CD14-positive monocyte (primary cell): ENCODE measurements at regions not wholly inside any gene's neighbourhood (a gene's known extent, or its start where the extent isn't known, plus 50 kb on each side); places are given as distances from the start of the nearest gene placed in this dataset.

Experiments
- DNase-seq, 3 donors: peaks; one replicate each; pipeline ENCODE4 v3.0.0-alpha.2; 2011 to 2022
- H2AFZ ChIP-seq: 2 replicates; pipeline ENCODE4 v1.6.0; 2012; ENCODE audit warnings: mild to moderate bottlenecking, low read depth, low read length, inconsistent platforms; ENCODE audit not compliant: insufficient read depth, poor library complexity, severe bottlenecking
- H3K27ac ChIP-seq, 2 donors: 1 replicate in 1 of 2; 2 replicates in 1 of 2; pipeline ENCODE4 v1.5.1; 2012 to 2013; ENCODE audit warnings: low read length in 2 of 2, control low read depth in 1 of 2, inconsistent platforms in 1 of 2, low read depth in 1 of 2, mild to moderate bottlenecking in 1 of 2
- H3K27me3 ChIP-seq, 2 donors: one replicate each; pipeline versions ENCODE4 v1.6.0 to v1.6.1; 2011 to 2013; ENCODE audit warnings: low read length in 2 of 2; ENCODE audit not compliant: control insufficient read depth in 2 of 2, insufficient read depth in 2 of 2
- H3K36me3 ChIP-seq, 2 donors: replicated peaks in 1 of 2; 1 replicate in 1 of 2; 2 replicates in 1 of 2; pipeline versions ENCODE4 v1.5.1 to v1.6.1; 2012 to 2013; ENCODE audit warnings: low read length in 2 of 2, control low read depth in 1 of 2, inconsistent platforms in 1 of 2, mild to moderate bottlenecking in 1 of 2; ENCODE audit not compliant: insufficient read depth in 2 of 2, control insufficient read depth in 1 of 2
- H3K4me1 ChIP-seq, 2 donors: 1 replicate in 1 of 2; 2 replicates in 1 of 2; pipeline versions ENCODE4 v1.5.1 to v1.6.1; 2012 to 2013; ENCODE audit warnings: low read length in 2 of 2, control low read depth in 1 of 2, inconsistent platforms in 1 of 2, mild to moderate bottlenecking in 1 of 2, moderate library complexity in 1 of 2; ENCODE audit not compliant: insufficient read depth in 2 of 2, control insufficient read depth in 1 of 2
- H3K4me2 ChIP-seq: replicated peaks from 2 replicates; pipeline ENCODE3; 2012; ENCODE audit warnings: low read length, moderate library complexity, mild to moderate bottlenecking; ENCODE audit not compliant: poor library complexity, severe bottlenecking; ENCODE audit errors: extremely low read depth
- H3K4me3 ChIP-seq, 3 experiments: fragments of 200-600 bp in 1 of 3; sonication (generic) in 1 of 3; replicated peaks in 1 of 3; 1 replicate in 2 of 3; 2 replicates in 1 of 3; pipeline ENCODE4 v1.5.1; 2011 to 2013; ENCODE audit warnings: low read length in 3 of 3, mild to moderate bottlenecking in 3 of 3, control low read depth in 2 of 3, low read depth in 2 of 3, inconsistent platforms in 1 of 3, moderate library complexity in 1 of 3
- H3K79me2 ChIP-seq: 2 replicates; pipeline ENCODE4 v1.6.0; 2012; ENCODE audit warnings: mild to moderate bottlenecking, control low read depth, inconsistent platforms, low read length, moderate library complexity; ENCODE audit not compliant: insufficient read depth
- H3K9ac ChIP-seq: 2 replicates; pipeline ENCODE4 v1.6.0; 2017; ENCODE audit warnings: low read length, mild to moderate bottlenecking; ENCODE audit not compliant: insufficient read depth, poor library complexity, severe bottlenecking
- H3K9me3 ChIP-seq, 2 donors: replicated peaks in 1 of 2; 1 replicate in 1 of 2; 2 replicates in 1 of 2; pipeline versions ENCODE4 v1.5.1 to v1.6.1; 2012 to 2013; ENCODE audit warnings: low read length in 2 of 2, control low read depth in 1 of 2; ENCODE audit not compliant: control insufficient read depth in 1 of 2, insufficient read depth in 1 of 2
- H4K20me1 ChIP-seq: 2 replicates; pipeline ENCODE4 v1.6.0; 2012; ENCODE audit warnings: mild to moderate bottlenecking, low read length, control low read depth, moderate library complexity; ENCODE audit not compliant: insufficient read depth
- H3K27ac Mint-ChIP-seq, 7 donors: one replicate each; pipeline ENCODE4 v1.8.0; 2020; ENCODE audit warnings: mild to moderate bottlenecking in 7 of 7, mixed read lengths in 7 of 7, moderate library complexity in 6 of 7, inconsistent platforms in 2 of 7
- H3K27me3 Mint-ChIP-seq, 3 donors: one replicate each; pipeline ENCODE4 v1.8.0; 2021 to 2022; ENCODE audit warnings: low read depth in 3 of 3, mild to moderate bottlenecking in 3 of 3, mixed read lengths in 3 of 3, moderate library complexity in 3 of 3, inconsistent platforms in 1 of 3
- H3K36me3 Mint-ChIP-seq, 2 donors: one replicate each; pipeline ENCODE4 v1.8.0; 2020; ENCODE audit warnings: mixed read lengths in 2 of 2, inconsistent platforms in 1 of 2, mild to moderate bottlenecking in 1 of 2
- H3K4me1 Mint-ChIP-seq: one replicate; pipeline ENCODE4 v1.8.0; 2020; ENCODE audit warnings: mild to moderate bottlenecking, mixed read lengths
- H3K4me3 Mint-ChIP-seq, 2 donors: one replicate each; pipeline ENCODE4 v1.8.0; 2020; ENCODE audit warnings: mild to moderate bottlenecking in 2 of 2, mixed read lengths in 2 of 2, moderate library complexity in 1 of 2
- H3K9me3 Mint-ChIP-seq, 7 donors: one replicate each; pipeline ENCODE4 v1.8.0; 2020 to 2022; ENCODE audit warnings: mixed read lengths in 7 of 7, mild to moderate bottlenecking in 6 of 7, moderate library complexity in 6 of 7, inconsistent platforms in 2 of 7
- CTCF ChIP-seq: fragments of 200-600 bp; IDR thresholded peaks from one replicate; pipeline ENCODE4 v1.8.0; 2022; ENCODE audit warnings: antibody characterized with exemption, mild to moderate bottlenecking
- WGBS: methylation state at CpG from one replicate; pipeline ENCODE4 v1.1.5; 2013; ENCODE audit warnings: missing lambda C conversion rate; ENCODE audit not compliant: insufficient coverage; 5-methylcytosine and 5-hydroxymethylcytosine counted together
- intact Hi-C, 2 donors: fragments of 100-400 bp; cut with micrococcal nuclease; formaldehyde crosslinking; loops; one replicate each; pipeline versions ENCODE4 v1.15.0 to v1.15.1; 2023

GRCh38 chr13:100753376-100753775 is 78.8 kb upstream of the TMTC4 start:
- Histone ChIP-seq H3K9ac (no peak overlapping the region), H3K36me3 (no peaks in the 10 kb centered on the region), H3K4me3 (no peak overlapping the region), H4K20me1 (no peaks in the 10 kb centered on the region), H3K4me2 (no peak overlapping the region), H3K27me3 (no peaks in the 10 kb centered on the region), H3K4me1 (no peaks in the 10 kb centered on the region), H3K9me3 (no peaks in the 10 kb centered on the region), H3K27ac (no peak overlapping the region), H3K79me2 (no peaks in the 10 kb centered on the region), H2AFZ (no peak overlapping the region)
- WGBS: 74% methylated on average over 3 of the region's 4 CpGs
- intact Hi-C loops: no loop called here
- no peak overlapping the region for H3K4me3 Mint-ChIP-seq
- H3K27ac Mint-ChIP-seq: no peak overlapping the region
- peaks cover 0 to 3% (median 0%) of the 10 kb centered on the region in 7 donors for H3K9me3 Mint-ChIP-seq
- no peak for DNase-seq
- H3K36me3 Mint-ChIP-seq: no peaks in the 10 kb centered on the region
- H3K4me1 Mint-ChIP-seq: no peaks in the 10 kb centered on the region
- H3K27me3 Mint-ChIP-seq: peaks cover 0 to 4% (median 0%) of the 10 kb centered on the region in 3 donors
- TF ChIP-seq CTCF: no peak

- Histone ChIP-seq H4K20me1 (no peaks in the 10 kb centered on the region), H3K79me2 (no peaks in the 10 kb centered on the region), H3K4me2 (no peak overlapping the region), H3K27ac (no peak overlapping the region), H3K4me1 (no peaks in the 10 kb centered on the region), H3K9me3 (no peaks in the 10 kb centered on the region), H3K27me3 (no peaks in the 10 kb centered on the region), H3K36me3 (no peaks in the 10 kb centered on the region), H2AFZ (no peak overlapping the region), H3K9ac (no peak overlapping the region), H3K4me3 (no peak overlapping the region)
- TF ChIP-seq CTCF: no peak
- intact Hi-C loops: no loop called here
- Mint-ChIP-seq H3K4me1 (no peaks in the 10 kb centered on the region), H3K9me3 (peaks cover 0 to 7% (median 0%) of the 10 kb centered on the region in 7 donors), H3K4me3 (no peak overlapping the region), H3K27ac (no peak overlapping the region), H3K36me3 (no peaks in the 10 kb centered on the region), H3K27me3 (peaks cover 2 to 6% (median 2%) of the 10 kb centered on the region in 3 donors)
- no peak for DNase-seq
- 86% methylated on average over 10 of the region's 13 CpGs for WGBS
These were observed 77.2 kb upstream of the TMTC4 start for GRCh38 chr13:100751826-100752225.
